ENCODE measurements at regions not wholly inside any gene's neighbourhood (a gene's known extent, or its start where the extent isn't known, plus 50 kb on each side); places are given as distances from the start of the nearest gene placed in this dataset.

DNA sequence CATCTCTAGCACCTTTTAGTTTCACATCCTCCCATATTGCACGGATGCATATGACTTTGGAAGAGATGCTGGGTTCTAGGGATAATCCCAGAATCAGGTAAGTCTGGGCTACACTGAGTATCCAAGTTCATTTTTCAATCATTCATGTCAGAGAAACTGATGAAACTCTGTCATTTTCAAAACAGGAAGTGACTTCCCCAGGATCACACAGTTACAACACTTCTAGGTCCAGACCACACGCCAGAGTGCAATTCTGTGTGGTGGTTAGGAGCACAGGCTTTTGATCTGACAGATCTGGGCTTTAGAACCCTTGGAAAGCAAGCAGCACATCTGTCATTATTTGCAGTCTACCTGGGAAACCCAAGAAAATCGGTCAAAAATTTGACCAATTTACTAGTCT lies 52.1 kb upstream of the CDKN2AIP start:
- CTCF ChIA-PET (ENCODE audit: low intra/inter-chr PET ratio, low total read pairs): no interaction called here
- peaks cover 2 to 10% of the 10 kb centered on the region in 2 experiments; a peak in 3 of 5 replicates for H3K27me3 ChIP-seq (ENCODE audit: control insufficient read depth in 1 of 2, insufficient read depth in 2 of 2, low read length in 2 of 2)
- no peak overlapping the region for H2AFZ ChIP-seq (ENCODE audit: low read length)
- H3K79me2 ChIP-seq (ENCODE audit: insufficient read depth, low read length): no peaks in the 10 kb centered on the region
- intact Hi-C loops (cut with micrococcal nuclease; ENCODE audit: unreplicated experiment) (loop anchor here (5.0 kb wide), 1 partner anchor 110 kb away; no protein-coding TSS in a partner anchor), in situ Hi-C loops (cut with HindIII; ENCODE audit: extremely low pct_ligation_motif_present, low pct_unique_long_range_greater_than_20kb) (loop anchor here (10.0 kb wide), 1 partner anchor 458 kb away; no protein-coding TSS in a partner anchor)
- WGBS (ENCODE audit: low lambda C conversion rate): 22% methylated on average over 3 of the region's 3 CpGs
- no peaks in the 10 kb centered on the region for H3K36me3 ChIP-seq (replicated peaks in 1 of 2; ENCODE audit: control insufficient read depth in 1 of 2, insufficient read depth in 2 of 2, low read length in 2 of 2)
- no peak overlapping the region for H3K27ac ChIP-seq (ENCODE audit: extremely low read length, insufficient read depth, low read length)
- DNase-seq (ENCODE audit: low spot score) (peak; percentile 24), FAIRE-seq (no peak), ATAC-seq (peak; percentile 39; the same call in 2 of the 3 replicates)
- H3K4me1 ChIP-seq (ENCODE audit: insufficient read depth, low read length): peaks cover 31% of the 10 kb centered on the region
- peak overlapping the region; percentile 50 for H3K4me2 ChIP-seq (ENCODE audit: low read depth, low read length)
- H3K4me3 ChIP-seq (replicated peaks in 1 of 3; ENCODE audit: insufficient read depth in 1 of 3, low read depth in 2 of 3, low read length in 3 of 3): no peak overlapping the region
- no peaks in the 10 kb centered on the region for H4K20me1 ChIP-seq (ENCODE audit: insufficient read depth, low read length)
- TF ChIP-seq KDM6A (CRISPR knock-in tag; IDR thresholded peaks at IDR 0.05; ENCODE audit: low read depth): no peak
- TF ChIP-seq ZBTB7A (CRISPR knock-in tag; IDR thresholded peaks at IDR 0.05): no peak
- TF ChIP-seq ELF3 (CRISPR knock-in tag; IDR thresholded peaks at IDR 0.05): 0 out of 2 replicates have a peak, but pooled peaks have one; percentile 18
- TF ChIP-seq GTF2F1 (IDR thresholded peaks at IDR 0.05; ENCODE audit: low read length): no peak
- H3K9ac ChIP-seq (ENCODE audit: insufficient read depth, low read depth, low read length): no peak overlapping the region
- H3K9me3 ChIP-seq (ENCODE audit: low read length): no peaks in the 10 kb centered on the region
- no TSS peak for BruUV-seq (replicated peaks)
- POLR2A ChIA-PET: no interaction called here

DNA sequence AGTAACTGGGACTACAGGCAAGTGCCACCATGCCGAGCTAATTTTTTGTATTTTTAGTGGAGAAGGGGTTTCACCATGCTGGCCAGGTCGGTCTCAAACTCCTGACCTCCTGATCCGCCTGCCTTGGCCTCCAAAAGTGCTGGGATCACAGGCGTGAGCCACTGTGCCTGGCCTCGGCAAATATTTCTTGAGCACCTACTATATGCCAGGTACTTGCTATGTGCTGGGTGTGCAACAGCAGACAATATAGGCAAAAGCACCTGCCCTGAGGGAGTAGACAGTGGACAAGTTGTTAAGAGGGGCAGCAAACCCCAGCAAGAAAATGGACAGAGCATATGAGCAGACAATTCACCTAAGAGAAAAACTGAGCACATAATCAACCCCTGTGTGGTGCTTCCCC lies 51.0 kb upstream of the CDKN2AIP start:
- POLR2A ChIA-PET: no interaction called here
- no peak for FAIRE-seq

More for the DNA sequence above, 51.0 kb upstream of the CDKN2AIP start:
- in situ Hi-C loops (cut with HindIII; ENCODE audit: extremely low pct_ligation_motif_present, low pct_unique_long_range_greater_than_20kb): loop anchor here (10.0 kb wide), 1 partner anchor 459 kb away; no protein-coding TSS in a partner anchor
- TF ChIP-seq MTA3 (CRISPR knock-in tag; IDR thresholded peaks at IDR 0.05): no peak
- TF ChIP-seq RELA (CRISPR knock-in tag; IDR thresholded peaks at IDR 0.05): no peak
- peaks cover 2 to 19% of the 10 kb centered on the region in 2 experiments; a peak in 4 of 5 replicates for H3K27me3 ChIP-seq (ENCODE audit: control insufficient read depth in 1 of 2, insufficient read depth in 2 of 2, low read length in 2 of 2)
- DNase-seq (ENCODE audit: low spot score) (no peak), ATAC-seq (no peak)
- H3K36me3 ChIP-seq (replicated peaks in 1 of 2; ENCODE audit: control insufficient read depth in 1 of 2, insufficient read depth in 2 of 2, low read length in 2 of 2): no peaks in the 10 kb centered on the region
- intact Hi-C loops (cut with micrococcal nuclease; ENCODE audit: unreplicated experiment): loop anchor here (5.0 kb wide), 1 partner anchor 111 kb away; no protein-coding TSS in a partner anchor
- CTCF ChIA-PET (ENCODE audit: low intra/inter-chr PET ratio, low total read pairs): no interaction called here
- H3K4me3 ChIP-seq (replicated peaks in 1 of 3; ENCODE audit: insufficient read depth in 1 of 3, low read depth in 2 of 3, low read length in 3 of 3): no peak overlapping the region
- H2AFZ ChIP-seq (ENCODE audit: low read length): no peak overlapping the region
- H3K9me3 ChIP-seq (ENCODE audit: low read length): no peaks in the 10 kb centered on the region
- no peak overlapping the region for H3K9ac ChIP-seq (ENCODE audit: insufficient read depth, low read depth, low read length)
- no peak overlapping the region for H3K4me2 ChIP-seq (ENCODE audit: low read depth, low read length)
- H3K27ac ChIP-seq (ENCODE audit: extremely low read length, insufficient read depth, low read length): no peak overlapping the region
- BruUV-seq (replicated peaks): no TSS peak
- WGBS (ENCODE audit: low lambda C conversion rate): 65% methylated on average over 5 of the region's 5 CpGs
- H4K20me1 ChIP-seq (ENCODE audit: insufficient read depth, low read length): no peaks in the 10 kb centered on the region
- peaks cover 41% of the 10 kb centered on the region for H3K4me1 ChIP-seq (ENCODE audit: insufficient read depth, low read length)
- H3K79me2 ChIP-seq (ENCODE audit: insufficient read depth, low read length): no peaks in the 10 kb centered on the region

Data from HepG2 (cell line).